ENCODE measurements at regions not wholly inside any gene's neighbourhood (a gene's known extent, or its start where the extent isn't known, plus 50 kb on each side); places are given as distances from the start of the nearest gene placed in this dataset.
"Not testable (repeated sequence)": the region's sequence is repeated elsewhere in the genome, so short reads cannot be mapped to it uniquely, and the experiment has no call there.

GRCh38 chr13:33409673-33410510 is 124.3 kb upstream of the STARD13 start:
- H3K27me3 ChIP-seq (ENCODE audit: insufficient read depth, low read length) = no peaks in the 10 kb centered on the region
- no peaks in the 10 kb centered on the region for H3K9me3 ChIP-seq (ENCODE audit: low read length)
- H3K4me1 ChIP-seq (ENCODE audit: insufficient read depth, low read length) = no peaks in the 10 kb centered on the region
- no peaks in the 10 kb centered on the region for H3K36me3 ChIP-seq (ENCODE audit: insufficient read depth, low read length)
- H3K4me3 ChIP-seq (ENCODE audit: low read length) = no peak overlapping the region
- H2AFZ ChIP-seq (ENCODE audit: low read depth, low read length) = no peak overlapping the region

DNA sequence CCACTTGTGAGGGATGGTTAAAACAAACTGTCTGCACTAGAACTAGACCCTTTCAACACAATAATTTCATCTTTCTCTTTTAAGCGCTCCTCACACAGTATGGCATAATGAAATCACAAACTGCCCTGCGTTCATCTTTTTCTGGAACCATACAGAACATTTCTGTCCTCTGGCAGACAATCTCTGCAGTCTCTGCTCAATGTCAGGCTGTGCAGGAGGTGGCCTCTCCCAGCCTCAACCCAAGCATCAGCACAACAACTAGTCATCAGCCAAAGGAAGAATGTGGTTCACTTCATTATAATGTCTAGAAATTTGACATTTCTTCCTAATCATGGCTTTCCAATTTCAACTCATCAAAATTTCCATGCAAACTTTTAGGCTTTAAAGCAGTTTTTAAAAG is 125.1 kb upstream of the STARD13 start:
- Histone ChIP-seq H3K36me3 (ENCODE audit: insufficient read depth, low read length) (no peaks in the 10 kb centered on the region), H2AFZ (ENCODE audit: low read depth, low read length) (no peak overlapping the region), H3K9me3 (ENCODE audit: low read length) (no peaks in the 10 kb centered on the region), H3K4me1 (ENCODE audit: insufficient read depth, low read length) (no peaks in the 10 kb centered on the region), H3K4me3 (ENCODE audit: low read length) (no peak overlapping the region), H3K27me3 (ENCODE audit: insufficient read depth, low read length) (no peaks in the 10 kb centered on the region)

GRCh38 chr13:33411312-33411711 is 125.8 kb upstream of the STARD13 start:
- no peaks in the 10 kb centered on the region for H3K36me3 ChIP-seq (ENCODE audit: insufficient read depth, low read length)
- no peak overlapping the region for H3K4me3 ChIP-seq (ENCODE audit: low read length)
- no peaks in the 10 kb centered on the region for H3K9me3 ChIP-seq (ENCODE audit: low read length)
- no peak overlapping the region for H2AFZ ChIP-seq (ENCODE audit: low read depth, low read length)
- no peaks in the 10 kb centered on the region for H3K4me1 ChIP-seq (ENCODE audit: insufficient read depth, low read length)
- H3K27me3 ChIP-seq (ENCODE audit: insufficient read depth, low read length) = no peaks in the 10 kb centered on the region

DNA sequence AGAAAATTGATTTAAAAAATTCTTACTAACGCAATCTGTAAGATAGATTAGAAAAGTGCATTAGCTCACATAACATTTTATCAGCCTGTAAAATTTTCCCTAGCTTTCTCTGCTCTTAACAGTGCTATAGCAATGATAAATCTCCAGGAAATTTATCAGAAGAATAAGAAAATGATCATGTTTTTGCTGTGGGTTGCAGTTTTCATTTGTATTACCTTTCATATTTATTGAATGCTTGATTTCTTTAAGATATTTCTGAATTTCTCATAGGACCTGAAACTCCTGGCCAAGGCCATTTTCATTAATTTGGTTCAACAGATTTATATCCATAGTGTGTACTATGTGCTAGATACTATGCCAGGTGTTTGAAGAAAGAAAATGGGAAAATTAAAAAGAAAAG is 130.3 kb upstream of the STARD13 start:
- H3K4me3 ChIP-seq (ENCODE audit: low read length) = no peak overlapping the region
- H3K36me3 ChIP-seq (ENCODE audit: insufficient read depth, low read length) = no peaks in the 10 kb centered on the region
- no peaks in the 10 kb centered on the region for H3K4me1 ChIP-seq (ENCODE audit: insufficient read depth, low read length)
- no peaks in the 10 kb centered on the region for H3K27me3 ChIP-seq (ENCODE audit: insufficient read depth, low read length)
- H2AFZ ChIP-seq (ENCODE audit: low read depth, low read length) = no peak overlapping the region
- no peaks in the 10 kb centered on the region for H3K9me3 ChIP-seq (ENCODE audit: low read length)

DNA sequence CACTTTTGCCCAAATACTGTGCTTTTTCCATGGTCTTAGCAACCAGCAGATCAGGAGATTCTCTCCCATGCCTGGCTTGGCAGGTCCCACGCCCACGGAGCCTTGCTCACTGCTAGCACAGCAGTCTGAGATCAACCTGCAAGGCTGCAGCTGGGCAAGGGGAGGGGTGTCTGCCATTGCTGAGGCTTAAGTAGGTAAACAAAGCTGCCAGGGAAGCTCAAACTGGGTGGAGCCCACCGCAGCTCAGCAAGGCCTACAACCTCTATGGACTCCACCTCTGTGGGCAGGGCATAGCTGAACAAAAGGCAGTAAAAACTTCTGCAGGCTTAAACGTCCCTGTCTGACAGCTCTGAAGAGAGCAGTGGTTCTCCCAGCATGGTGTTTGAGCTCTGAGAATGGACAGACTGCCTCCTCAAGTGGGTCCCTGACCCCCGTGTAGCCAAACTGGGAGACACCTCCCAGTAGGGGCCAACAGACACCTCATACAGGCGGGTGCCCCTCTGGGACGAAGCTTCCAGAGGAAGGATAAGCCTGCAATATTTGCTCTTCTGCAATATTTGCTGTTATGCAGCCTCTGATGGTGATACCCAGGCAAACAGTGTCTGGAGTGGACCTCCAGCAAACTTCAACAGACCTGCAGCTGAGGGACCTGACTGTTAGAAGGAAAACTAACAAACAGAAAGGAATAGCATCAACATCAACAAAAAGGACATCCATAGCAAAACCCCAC is 132.8 kb upstream of the STARD13 start:
- H3K4me1 ChIP-seq (ENCODE audit: insufficient read depth, low read length); H3K9me3 ChIP-seq (ENCODE audit: low read length); H2AFZ ChIP-seq (ENCODE audit: low read depth, low read length); H3K36me3 ChIP-seq (ENCODE audit: insufficient read depth, low read length); H3K27me3 ChIP-seq (ENCODE audit: insufficient read depth, low read length); H3K4me3 ChIP-seq (ENCODE audit: low read length): not testable (repeated sequence)

DNA sequence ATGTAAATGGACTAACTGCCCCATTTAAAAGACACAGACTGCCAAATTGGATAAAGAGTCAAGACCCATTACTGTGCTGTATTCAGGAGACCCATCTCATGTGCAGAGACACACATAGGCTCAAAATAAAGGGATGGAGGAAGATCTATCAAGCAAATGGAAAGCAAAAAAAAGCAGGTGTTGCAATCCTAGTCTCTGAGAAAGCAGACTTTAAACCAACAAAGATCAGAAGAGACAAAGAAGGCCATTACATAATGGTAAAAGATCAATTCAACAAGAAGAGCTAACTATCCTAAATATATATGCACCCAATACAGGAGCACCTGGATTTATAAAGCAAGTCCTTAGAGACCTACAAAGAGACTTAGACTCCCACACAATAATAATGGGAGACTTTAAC is 134.6 kb upstream of the STARD13 start:
- not testable (repeated sequence) for H3K36me3 ChIP-seq (ENCODE audit: insufficient read depth, low read length); H3K9me3 ChIP-seq (ENCODE audit: low read length); H3K4me3 ChIP-seq (ENCODE audit: low read length); H3K27me3 ChIP-seq (ENCODE audit: insufficient read depth, low read length); H3K4me1 ChIP-seq (ENCODE audit: insufficient read depth, low read length); H2AFZ ChIP-seq (ENCODE audit: low read depth, low read length)

- Histone ChIP-seq H2AFZ (ENCODE audit: low read depth, low read length) (no peak overlapping the region), H3K36me3 (ENCODE audit: insufficient read depth, low read length) (no peaks in the 10 kb centered on the region), H3K27me3 (ENCODE audit: insufficient read depth, low read length) (no peaks in the 10 kb centered on the region), H3K4me1 (ENCODE audit: insufficient read depth, low read length) (no peaks in the 10 kb centered on the region), H3K9me3 (ENCODE audit: low read length) (no peaks in the 10 kb centered on the region), H3K4me3 (ENCODE audit: low read length) (no peak overlapping the region)
These were observed 140.6 kb upstream of the STARD13 start for GRCh38 chr13:33426131-33426530.

DNA sequence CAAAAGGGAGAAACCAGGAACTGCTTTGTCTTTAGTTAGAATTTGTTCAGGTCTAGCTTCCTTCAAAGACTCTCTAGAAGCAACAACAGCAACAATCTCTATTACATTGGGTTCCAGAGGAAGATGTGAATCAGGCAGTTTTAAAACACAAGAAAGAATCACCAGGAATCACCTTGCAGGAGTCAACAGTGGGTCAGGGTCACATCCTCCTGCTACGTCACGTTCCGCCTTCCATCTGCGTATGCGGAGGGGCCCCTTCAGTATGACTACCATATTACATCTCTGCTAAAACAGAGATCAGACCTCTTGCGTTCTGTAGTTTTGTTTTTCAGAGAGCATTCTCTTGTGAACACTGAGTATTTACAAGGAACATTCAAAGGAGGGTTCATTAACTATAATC is 147.8 kb upstream of the STARD13 start:
- no peaks in the 10 kb centered on the region for H3K9me3 ChIP-seq (ENCODE audit: low read length)
- no peaks in the 10 kb centered on the region for H3K27me3 ChIP-seq (ENCODE audit: insufficient read depth, low read length)
- no peaks in the 10 kb centered on the region for H3K4me1 ChIP-seq (ENCODE audit: insufficient read depth, low read length)
- H2AFZ ChIP-seq (ENCODE audit: low read depth, low read length) = no peak overlapping the region
- no peaks in the 10 kb centered on the region for H3K36me3 ChIP-seq (ENCODE audit: insufficient read depth, low read length)
- H3K4me3 ChIP-seq (ENCODE audit: low read length) = no peak overlapping the region

DNA sequence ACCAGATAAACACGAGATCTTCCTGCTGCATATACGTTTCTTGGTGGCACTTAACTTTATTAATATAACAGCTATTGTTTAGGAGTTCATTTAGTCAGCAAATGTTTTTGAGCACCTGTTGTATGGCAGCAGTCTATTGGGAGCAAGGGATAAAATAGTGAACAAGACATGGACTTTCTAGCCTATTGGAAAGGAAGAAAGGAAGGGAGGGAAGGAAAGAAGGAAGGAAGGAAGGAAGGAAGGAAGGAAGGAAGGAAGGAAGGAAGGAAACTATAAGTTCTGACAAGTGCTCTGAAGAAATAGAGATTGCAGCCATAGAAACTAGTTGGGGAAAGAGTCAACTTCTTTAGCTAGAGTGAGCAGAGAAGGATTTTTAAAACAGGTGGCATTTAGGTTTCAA is 149.1 kb upstream of the STARD13 start:
- Histone ChIP-seq H3K27me3 (ENCODE audit: insufficient read depth, low read length) (no peaks in the 10 kb centered on the region), H3K36me3 (ENCODE audit: insufficient read depth, low read length) (no peaks in the 10 kb centered on the region), H2AFZ (ENCODE audit: low read depth, low read length) (no peak overlapping the region), H3K4me1 (ENCODE audit: insufficient read depth, low read length) (no peaks in the 10 kb centered on the region), H3K9me3 (ENCODE audit: low read length) (no peaks in the 10 kb centered on the region), H3K4me3 (ENCODE audit: low read length) (no peak overlapping the region)

DNA sequence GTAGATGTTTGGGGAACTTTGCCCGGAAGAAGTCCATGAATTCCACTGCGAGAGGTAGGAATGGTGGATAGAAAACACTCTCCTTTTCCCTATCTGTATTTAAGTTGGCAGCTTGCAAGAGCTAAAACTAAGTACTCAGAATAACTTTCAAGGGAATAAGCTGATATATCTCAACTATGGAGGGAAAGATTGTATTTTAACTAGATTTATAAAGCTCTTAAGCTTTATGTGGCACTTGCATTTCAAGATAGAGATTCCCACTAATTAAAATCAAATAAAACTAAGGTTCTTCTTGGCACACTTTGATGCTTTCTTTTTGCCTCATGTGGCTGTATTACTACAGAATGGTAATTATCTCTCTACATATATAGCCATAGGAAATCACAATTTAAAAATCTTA is 149.7 kb upstream of the STARD13 start:
- H3K27me3 ChIP-seq (ENCODE audit: insufficient read depth, low read length) = no peaks in the 10 kb centered on the region
- H3K36me3 ChIP-seq (ENCODE audit: insufficient read depth, low read length) = no peaks in the 10 kb centered on the region
- no peak overlapping the region for H2AFZ ChIP-seq (ENCODE audit: low read depth, low read length)
- no peaks in the 10 kb centered on the region for H3K9me3 ChIP-seq (ENCODE audit: low read length)
- H3K4me3 ChIP-seq (ENCODE audit: low read length) = no peak overlapping the region
- H3K4me1 ChIP-seq (ENCODE audit: insufficient read depth, low read length) = no peaks in the 10 kb centered on the region

DNA sequence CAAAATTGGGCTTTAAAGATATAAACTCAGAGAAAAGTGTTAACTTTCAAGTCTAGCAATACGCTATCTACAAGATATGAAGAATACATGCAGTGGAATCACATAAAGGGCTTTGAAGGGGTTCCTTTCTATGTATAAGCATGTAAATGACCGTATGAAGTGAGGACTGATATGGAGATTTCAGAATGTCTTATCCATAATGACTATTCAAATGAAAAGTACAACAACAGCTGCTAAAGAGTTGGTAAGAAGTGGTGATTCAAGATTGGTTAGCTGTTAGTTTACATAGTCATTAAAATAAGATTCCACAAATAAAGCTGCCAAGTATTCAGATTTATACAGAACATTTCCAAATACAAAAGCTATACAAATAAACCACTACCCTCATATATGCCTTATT is 153.4 kb upstream of the STARD13 start:
- Histone ChIP-seq H2AFZ (ENCODE audit: low read depth, low read length) (no peak overlapping the region), H3K36me3 (ENCODE audit: insufficient read depth, low read length) (no peaks in the 10 kb centered on the region), H3K27me3 (ENCODE audit: insufficient read depth, low read length) (no peaks in the 10 kb centered on the region), H3K4me3 (ENCODE audit: low read length) (no peak overlapping the region), H3K4me1 (ENCODE audit: insufficient read depth, low read length) (no peaks in the 10 kb centered on the region), H3K9me3 (ENCODE audit: low read length) (no peaks in the 10 kb centered on the region)

DNA sequence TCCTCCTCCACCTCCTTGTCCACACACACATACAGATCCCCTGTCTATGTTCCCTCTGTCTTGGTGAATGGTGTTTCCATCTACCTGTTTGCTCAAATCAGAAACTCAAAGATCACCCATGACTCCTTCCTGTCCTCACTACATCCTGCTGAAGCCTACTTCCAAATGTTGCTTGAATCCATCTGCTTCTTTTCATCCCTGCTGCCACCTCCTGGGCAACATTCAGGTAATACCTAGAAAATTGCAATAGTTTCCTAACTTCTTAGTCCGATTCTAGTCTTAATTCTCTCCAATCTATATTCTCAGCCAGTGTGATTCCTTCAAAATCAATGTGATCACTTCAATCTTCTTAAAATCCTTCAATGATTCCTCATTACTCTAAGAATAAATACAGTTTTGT is 155.5 kb upstream of the STARD13 start:
- no peak overlapping the region for H3K4me3 ChIP-seq (ENCODE audit: low read length)
- no peaks in the 10 kb centered on the region for H3K36me3 ChIP-seq (ENCODE audit: insufficient read depth, low read length)
- no peaks in the 10 kb centered on the region for H3K9me3 ChIP-seq (ENCODE audit: low read length)
- H2AFZ ChIP-seq (ENCODE audit: low read depth, low read length) = no peak overlapping the region
- H3K4me1 ChIP-seq (ENCODE audit: insufficient read depth, low read length) = no peaks in the 10 kb centered on the region
- H3K27me3 ChIP-seq (ENCODE audit: insufficient read depth, low read length) = no peaks in the 10 kb centered on the region

DNA sequence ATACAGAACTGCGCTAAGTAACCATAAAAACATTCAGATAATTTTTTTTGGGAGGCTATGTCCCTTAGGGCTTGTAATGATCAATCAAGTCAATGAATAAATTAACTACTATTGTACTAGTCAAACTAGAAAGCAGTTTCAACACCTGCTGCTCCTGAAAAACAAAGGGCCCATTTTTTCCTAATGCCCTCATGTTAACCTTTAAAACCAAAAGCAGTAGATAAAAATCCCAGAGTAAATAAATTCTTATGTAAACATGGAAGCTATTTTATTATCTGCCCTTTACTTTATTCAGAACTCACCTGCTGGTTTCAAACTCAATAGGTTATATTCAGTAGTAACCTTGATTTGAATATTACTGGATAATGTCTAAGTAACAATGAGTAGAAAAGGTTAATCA is 159.5 kb upstream of the STARD13 start:
- H2AFZ ChIP-seq (ENCODE audit: low read depth, low read length) = no peak overlapping the region
- no peaks in the 10 kb centered on the region for H3K36me3 ChIP-seq (ENCODE audit: insufficient read depth, low read length)
- H3K4me3 ChIP-seq (ENCODE audit: low read length) = no peak overlapping the region
- H3K9me3 ChIP-seq (ENCODE audit: low read length) = no peaks in the 10 kb centered on the region
- no peaks in the 10 kb centered on the region for H3K27me3 ChIP-seq (ENCODE audit: insufficient read depth, low read length)
- H3K4me1 ChIP-seq (ENCODE audit: insufficient read depth, low read length) = no peaks in the 10 kb centered on the region

All from neuron (in vitro differentiated cells).